GM21825 (cell line): ENCODE measurements at regions not wholly inside any gene's neighbourhood (a gene's known extent, or its start where the extent isn't known, plus 50 kb on each side); places are given as distances from the start of the nearest gene placed in this dataset.
"Not testable (repeated sequence)": the region's sequence is repeated elsewhere in the genome, so short reads cannot be mapped to it uniquely, and the experiment has no call there.

Source experiments
- ATAC-seq: cut with Tn5 transposase; IDR thresholded peaks from one replicate; pipeline ENCODE4 v1.9.1; 2021; ENCODE audit warnings: mild to moderate bottlenecking, moderate library complexity; ENCODE audit not compliant: unreplicated experiment

DNA sequence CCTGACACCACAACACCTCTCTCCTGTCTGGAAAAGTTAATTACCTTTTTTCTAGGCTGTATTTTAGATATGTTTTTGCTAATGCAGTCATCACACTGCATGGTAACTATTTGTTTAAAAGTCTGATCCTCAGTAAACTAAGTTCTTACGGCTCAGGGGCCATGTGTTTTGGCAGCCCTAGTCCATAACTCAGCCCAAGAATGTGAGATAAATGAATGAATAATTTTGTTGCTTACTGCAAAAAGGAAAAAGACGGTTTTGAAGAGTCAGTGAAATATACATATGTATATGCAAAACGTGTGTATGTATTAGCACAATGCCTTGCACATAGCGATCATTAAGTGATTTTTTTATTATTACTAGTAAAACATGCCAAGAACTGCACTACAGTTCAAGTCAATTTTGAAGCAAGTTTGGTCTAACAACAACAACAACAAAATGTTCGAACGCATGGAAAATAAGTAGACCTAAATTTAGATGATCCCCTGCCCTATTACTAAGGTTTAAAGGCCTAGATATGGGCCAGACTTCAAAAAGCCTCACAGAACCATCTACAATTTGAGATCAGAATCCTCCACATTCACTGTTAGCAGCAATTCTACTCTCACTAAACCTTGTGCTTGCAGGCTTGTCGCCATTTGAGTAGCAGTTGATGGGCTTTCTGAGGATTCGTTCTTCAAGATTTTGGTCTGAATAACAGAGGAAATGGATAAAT, 140.0 kb downstream of the NDUFA12 start:
- no peak for ATAC-seq

GRCh38 chr12:94862421-94862820, 141.1 kb downstream of the NDUFA12 start:
- ATAC-seq = no peak

GRCh38 chr12:94856324-94856723, 147.2 kb downstream of the NDUFA12 start:
- no peak for ATAC-seq

DNA sequence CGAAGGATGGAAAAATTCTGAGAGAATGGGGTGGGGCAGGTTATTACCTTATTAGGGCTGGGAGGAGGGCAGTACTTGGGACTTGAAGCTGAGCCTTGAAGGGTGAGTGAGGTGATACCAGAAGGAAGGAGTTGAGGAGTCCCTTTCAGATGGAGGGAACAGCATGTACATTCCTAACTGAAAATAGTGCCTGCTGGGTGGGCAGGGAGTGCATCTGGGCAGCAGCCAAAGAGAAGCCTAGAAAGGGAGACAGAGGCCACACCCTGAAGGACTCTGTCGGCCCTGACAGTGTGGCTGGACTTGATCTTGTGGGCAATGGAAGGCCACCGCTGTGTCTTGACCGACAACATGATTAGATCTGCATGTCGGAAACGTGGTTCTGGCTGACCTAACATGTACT, 147.6 kb downstream of the NDUFA12 start:
- ATAC-seq = no peak

GRCh38 chr12:94851396-94852028, 152.0 kb downstream of the NDUFA12 start:
- no peak for ATAC-seq

GRCh38 chr12:94849411-94849976, 154.0 kb downstream of the NDUFA12 start:
- no peak for ATAC-seq

- no peak for ATAC-seq
Measured at GRCh38 chr12:94848966-94849365, 154.5 kb downstream of the NDUFA12 start.

- no peak for ATAC-seq
Measured at GRCh38 chr12:94845110-94845509, 158.4 kb downstream of the NDUFA12 start.

- no peak for ATAC-seq
Measured at GRCh38 chr12:94844452-94844851, 159.0 kb downstream of the NDUFA12 start.

- ATAC-seq = no peak
Measured at GRCh38 chr12:94841904-94842610, 161.4 kb downstream of the NDUFA12 start.

GRCh38 chr12:94841177-94841576, 162.3 kb downstream of the NDUFA12 start:
- ATAC-seq = no peak

DNA sequence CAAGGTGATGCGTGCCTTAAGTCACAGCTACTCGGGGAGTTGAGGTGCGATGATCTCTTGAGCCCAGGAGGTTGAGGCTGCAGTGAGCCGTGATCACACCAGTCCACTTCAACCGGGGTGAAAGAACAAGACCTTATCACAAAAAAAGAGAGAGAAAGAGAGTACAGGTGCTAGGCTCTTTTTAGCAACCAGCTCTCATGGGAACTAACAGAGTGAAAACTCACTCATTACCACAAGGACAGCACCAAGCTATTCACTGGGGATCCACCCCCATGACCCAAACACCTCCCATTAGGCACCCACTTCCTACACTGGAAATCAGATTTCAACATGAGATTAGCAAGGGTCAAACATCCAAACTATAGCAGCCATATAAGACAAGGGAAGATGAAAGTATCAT, 164.2 kb downstream of the NDUFA12 start:
- peak; percentile 76 for ATAC-seq

- not testable (repeated sequence) for ATAC-seq
Measured at GRCh38 chr12:94836952-94837670, 166.4 kb downstream of the NDUFA12 start.

- ATAC-seq = no peak
Measured at GRCh38 chr12:94834036-94834625, 169.4 kb downstream of the NDUFA12 start.

DNA sequence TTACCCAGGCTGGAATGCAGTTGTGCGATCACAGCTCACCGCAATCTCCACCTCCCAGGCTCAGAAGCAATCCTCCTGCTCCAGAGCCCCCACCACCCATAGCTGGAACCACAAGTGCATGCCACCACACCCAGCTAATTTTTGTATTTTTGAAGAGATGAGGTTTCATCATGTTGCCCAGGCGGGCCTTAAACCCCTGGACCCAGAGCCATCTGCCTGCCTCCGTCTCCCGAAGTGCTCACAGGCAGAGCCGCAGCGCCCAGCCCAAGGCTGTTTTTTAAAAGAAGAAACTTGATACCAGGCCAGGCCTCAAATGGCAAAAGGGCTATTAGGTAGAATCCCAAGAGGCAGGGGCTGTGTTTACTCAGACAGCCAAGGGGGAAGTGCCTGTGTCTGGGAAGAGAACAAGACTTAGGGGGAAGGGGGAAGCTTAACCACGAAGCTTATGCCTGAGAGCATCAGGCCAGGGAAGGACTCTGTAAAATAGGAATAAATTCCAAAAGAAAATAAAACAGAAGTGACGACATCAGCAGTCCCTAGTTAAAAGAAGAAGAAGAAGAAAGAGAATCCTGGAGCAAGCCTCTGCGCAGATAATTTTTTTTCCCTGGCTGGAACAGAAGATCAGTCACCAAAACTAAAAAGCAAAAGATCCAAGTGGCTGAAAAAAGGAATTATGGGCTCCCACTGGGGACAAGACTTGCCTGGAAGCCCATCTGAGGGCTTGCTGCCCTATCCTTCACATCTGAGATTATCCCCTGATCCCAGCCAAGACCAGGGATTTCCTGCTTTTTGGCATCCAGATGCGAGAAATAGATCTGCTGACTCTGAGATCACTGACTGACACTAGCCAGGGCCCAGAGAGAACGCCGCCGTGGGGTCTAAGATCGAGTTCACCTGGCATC, 170.5 kb downstream of the NDUFA12 start:
- no peak for ATAC-seq

DNA sequence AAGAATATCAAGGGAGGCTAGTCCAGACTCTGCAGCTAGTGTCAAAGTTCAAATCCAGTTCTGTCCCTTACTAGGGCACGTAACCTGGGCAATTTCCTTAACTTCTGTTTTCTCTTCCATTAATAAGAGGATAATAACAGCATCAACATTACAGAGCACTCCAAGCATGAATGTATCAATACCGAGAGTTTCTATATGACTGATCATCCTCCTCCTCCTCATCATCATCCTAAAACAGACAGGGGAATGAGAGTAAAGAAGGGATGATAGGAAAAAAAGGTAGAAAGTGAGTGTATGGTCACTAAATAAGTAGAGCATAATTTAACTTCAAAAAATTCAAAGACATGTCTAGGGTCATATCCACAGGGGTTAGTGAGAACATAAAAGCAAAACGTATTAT, 171.4 kb downstream of the NDUFA12 start:
- no peak for ATAC-seq

DNA sequence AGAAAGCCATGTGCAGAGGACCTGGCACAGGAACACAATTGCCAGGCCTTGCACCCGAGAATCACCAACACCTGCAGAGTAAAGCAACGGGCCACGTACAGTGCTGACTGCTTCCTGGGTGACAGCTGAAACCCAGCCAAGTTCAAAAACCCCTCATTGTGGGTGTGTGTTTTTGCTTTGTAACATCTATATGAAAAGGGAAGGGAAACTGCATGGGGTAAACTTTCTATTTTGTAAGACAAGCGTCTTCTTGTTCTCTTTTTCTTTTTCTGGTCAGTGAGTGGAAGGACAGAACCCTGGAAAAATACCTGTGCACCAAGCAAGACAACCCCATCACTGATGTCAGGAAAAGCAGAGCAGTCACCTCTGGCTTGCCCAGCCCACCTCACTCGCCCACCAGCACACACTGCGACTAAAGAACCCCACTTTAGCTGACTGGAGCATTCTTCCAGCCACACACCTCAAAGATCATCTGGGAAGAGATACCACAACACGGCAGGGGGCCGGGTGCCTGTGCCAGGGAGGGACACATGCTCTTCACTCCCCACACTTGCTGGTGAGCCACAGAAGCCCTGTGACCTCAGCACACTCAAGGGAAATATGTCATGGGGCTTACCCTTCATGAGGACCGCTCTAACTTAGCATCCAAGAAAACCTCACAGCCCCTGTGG, 172.3 kb downstream of the NDUFA12 start:
- peak; percentile 85 for ATAC-seq

DNA sequence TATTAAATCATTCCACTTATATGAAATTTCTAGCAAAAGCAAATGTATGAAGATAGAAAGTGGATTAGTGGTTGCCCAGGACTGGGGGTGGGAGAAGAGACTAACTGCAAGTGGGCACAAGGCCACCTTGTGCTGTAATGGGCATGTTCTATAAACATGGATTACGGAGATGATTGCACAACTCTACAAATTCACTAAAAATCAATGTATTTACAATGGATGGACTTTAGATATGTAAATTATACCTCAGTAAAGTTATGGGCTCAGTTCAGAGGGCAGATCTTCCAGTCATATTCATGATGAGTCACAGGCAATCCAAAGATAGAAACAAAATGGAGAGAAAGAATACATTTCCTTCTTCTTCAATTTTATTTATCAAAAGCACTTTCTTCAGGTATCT, 173.9 kb downstream of the NDUFA12 start:
- no peak for ATAC-seq

DNA sequence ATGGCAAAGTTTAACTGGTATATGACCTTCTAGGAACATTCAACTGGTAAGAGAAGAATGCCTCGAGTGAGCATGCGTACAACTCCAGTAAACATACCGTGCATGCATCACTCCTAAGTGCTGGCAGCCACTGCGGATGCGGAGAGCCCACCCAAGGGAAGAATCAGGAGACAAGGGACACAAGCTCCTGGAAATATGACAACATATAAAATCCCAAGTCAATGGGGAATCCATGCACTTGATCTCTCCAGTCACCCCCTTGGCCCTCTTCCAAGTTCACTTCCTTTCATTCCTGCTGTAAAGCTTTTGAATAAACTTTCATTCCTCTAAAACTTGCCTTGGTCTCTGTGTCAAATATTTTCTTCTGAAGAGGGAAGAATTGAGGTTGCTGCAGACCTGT, 168.7 kb upstream of the TMCC3 start:
- no peak for ATAC-seq
